H1 (cell line): ENCODE measurements at regions not wholly inside any gene's neighbourhood (a gene's known extent, or its start where the extent isn't known, plus 50 kb on each side); places are given as distances from the start of the nearest gene placed in this dataset.

ENCODE experiments used
- CTCF ChIA-PET: fragments of 300-600 bp; sonication (Branson Sonifier 250); formaldehyde crosslinking; loops from one replicate; lab custom pipeline; 2021; ENCODE audit not compliant: partially characterized antibody; lab: Charles Lee
- POLR2A ChIA-PET: fragments of 300-600 bp; sonication (Branson Sonifier 250); formaldehyde crosslinking; loops from one replicate; lab custom pipeline; 2021; ENCODE audit warnings: inconsistent platforms; ENCODE audit not compliant: partially characterized antibody; lab: Charles Lee
- DNase-seq, 2 experiments: peaks; one replicate each; pipeline versions ENCODE4 v3.0.0 to v3.0.0-alpha.2; 2010 to 2022; ENCODE audit warnings: low spot score in 2 of 2, low read depth in 1 of 2, mixed read lengths in 1 of 2
- FAIRE-seq: peaks from 2 replicates; lab custom pipeline; 2011; peaks lifted over from hg19 to GRCh38; lab: Jason Lieb, UNC
- H2AFZ ChIP-seq: 2 replicates; pipeline ENCODE4 v1.8.1; 2012; ENCODE audit warnings: low read length, inconsistent platforms
- H2AK5ac ChIP-seq: 2 replicates; pipeline ENCODE4 v1.6.1; 2013; ENCODE audit warnings: low read depth, low read length
- H2BK120ac ChIP-seq: replicated peaks from 2 replicates; pipeline ENCODE3; 2013; ENCODE audit warnings: low read depth, low read length, inconsistent platforms
- H2BK12ac ChIP-seq: 2 replicates; pipeline ENCODE4 v1.6.1; 2013; ENCODE audit warnings: low read depth, low read length
- H2BK15ac ChIP-seq: 2 replicates; pipeline ENCODE4 v1.6.1; 2013; ENCODE audit warnings: low read length
- H2BK20ac ChIP-seq: 2 replicates; pipeline ENCODE4 v1.6.1; 2013; ENCODE audit warnings: low read length
- H2BK5ac ChIP-seq: 2 replicates; pipeline ENCODE4 v1.6.1; 2013; ENCODE audit warnings: low read depth, low read length
- H3K14ac ChIP-seq: 2 replicates; pipeline ENCODE4 v1.6.1; 2013; ENCODE audit warnings: inconsistent platforms; ENCODE audit not compliant: insufficient read length
- H3K18ac ChIP-seq: 2 replicates; pipeline ENCODE4 v1.6.1; 2013; ENCODE audit warnings: low read length; ENCODE audit errors: extremely low read depth
- H3K23ac ChIP-seq: 2 replicates; pipeline ENCODE4 v1.6.1; 2013; ENCODE audit warnings: inconsistent platforms; ENCODE audit not compliant: insufficient read length
- H3K23me2 ChIP-seq: 2 replicates; pipeline ENCODE4 v1.6.1; 2013; ENCODE audit warnings: low read depth, low read length
- H3K27ac ChIP-seq: 2 replicates; pipeline ENCODE4 v1.6.1; 2011; ENCODE audit warnings: low read depth, low read length, inconsistent platforms
- H3K27me3 ChIP-seq, 4 experiments: replicated peaks in 1 of 4; 1 replicate in 1 of 4; 2 replicates in 3 of 4; pipeline versions ENCODE4 v1.6.1 to v1.8.1; 2011 to 2013; ENCODE audit warnings: low read length in 3 of 4, mild to moderate bottlenecking in 3 of 4, inconsistent platforms in 2 of 4, mixed read lengths in 2 of 4, moderate library complexity in 1 of 4; ENCODE audit not compliant: control insufficient read depth in 3 of 4, insufficient read depth in 3 of 4; ENCODE audit errors: extremely low read depth in 1 of 4
- H3K36me3 ChIP-seq, 4 experiments: 2 replicates each; pipeline versions ENCODE4 v1.6.1 to v1.8.1; 2011 to 2013; ENCODE audit warnings: mild to moderate bottlenecking in 4 of 4, low read length in 3 of 4, moderate library complexity in 2 of 4, control low read depth in 1 of 4, inconsistent platforms in 1 of 4; ENCODE audit not compliant: insufficient read depth in 4 of 4, control insufficient read depth in 2 of 4
- H3K4ac ChIP-seq: replicated peaks from 2 replicates; pipeline ENCODE3; 2013; ENCODE audit warnings: low read length, low read depth, mixed read lengths, inconsistent platforms; ENCODE audit not compliant: insufficient read length
- H3K4me1 ChIP-seq, 4 experiments: replicated peaks in 1 of 4; 1 replicate in 1 of 4; 2 replicates in 3 of 4; pipeline versions ENCODE4 v1.6.1 to v1.8.1; 2011 to 2013; ENCODE audit warnings: low read length in 3 of 4, inconsistent platforms in 2 of 4, mixed read lengths in 1 of 4; ENCODE audit not compliant: insufficient read depth in 4 of 4, control insufficient read depth in 3 of 4
- H3K4me2 ChIP-seq, 2 experiments: 2 replicates each; pipeline versions ENCODE4 v1.6.1 to v1.8.1; 2011 to 2013; ENCODE audit warnings: low read depth in 2 of 2, low read length in 2 of 2, control low read depth in 1 of 2, inconsistent platforms in 1 of 2, mild to moderate bottlenecking in 1 of 2; ENCODE audit not compliant: insufficient read depth in 1 of 2
- H3K4me3 ChIP-seq, 4 experiments: fragments of 200-600, 300-600 bp in 1 of 4; sonication (generic), shearing (Covaris generic), sonication (Bioruptor Twin) in 1 of 4; 2 replicates each; pipeline versions ENCODE4 v1.5.1 to v1.8.1; 2011 to 2016; ENCODE audit warnings: low read length in 4 of 4, low read depth in 3 of 4, control low read depth in 2 of 4, inconsistent platforms in 2 of 4, mild to moderate bottlenecking in 2 of 4, mixed read lengths in 1 of 4, moderate library complexity in 1 of 4; ENCODE audit not compliant: insufficient read depth in 2 of 4; ENCODE audit errors: extremely low read depth in 1 of 4
- H3K56ac ChIP-seq: replicated peaks from 2 replicates; pipeline ENCODE3; 2013; ENCODE audit warnings: low read depth, mild to moderate bottlenecking, mixed read lengths, low read length, inconsistent platforms; ENCODE audit not compliant: insufficient read length
- H3K79me1 ChIP-seq: 2 replicates; pipeline ENCODE4 v1.6.1; 2013; ENCODE audit warnings: low read depth, low read length, control low read depth
- H3K79me2 ChIP-seq, 2 experiments: 2 replicates each; pipeline versions ENCODE4 v1.6.1 to v1.8.1; 2012 to 2013; ENCODE audit warnings: low read length in 2 of 2, mild to moderate bottlenecking in 2 of 2, inconsistent platforms in 1 of 2; ENCODE audit not compliant: insufficient read depth in 2 of 2, control insufficient read depth in 1 of 2
- H3K9ac ChIP-seq, 4 experiments: replicated peaks in 1 of 4; 1 replicate in 1 of 4; 2 replicates in 3 of 4; pipeline versions ENCODE4 v1.6.1 to v1.8.1; 2011 to 2013; ENCODE audit warnings: low read depth in 3 of 4, low read length in 3 of 4, control low read depth in 2 of 4, mild to moderate bottlenecking in 2 of 4, moderate library complexity in 2 of 4, inconsistent platforms in 1 of 4; ENCODE audit errors: extremely low read depth in 1 of 4
- H3K9me3 ChIP-seq, 2 experiments: 2 replicates each; pipeline versions ENCODE4 v1.6.1 to v1.8.1; 2012 to 2013; ENCODE audit warnings: mild to moderate bottlenecking in 2 of 2, moderate library complexity in 2 of 2, control low read depth in 1 of 2, inconsistent platforms in 1 of 2, low read depth in 1 of 2, low read length in 1 of 2, mixed read lengths in 1 of 2; ENCODE audit not compliant: insufficient read depth in 2 of 2
- H4K20me1 ChIP-seq, 2 experiments: replicated peaks in 1 of 2; 2 replicates each; pipeline versions ENCODE3 to v1.8.1; 2011 to 2013; ENCODE audit warnings: inconsistent platforms in 2 of 2, low read length in 2 of 2, mild to moderate bottlenecking in 1 of 2; ENCODE audit not compliant: insufficient read depth in 2 of 2, control insufficient read depth in 1 of 2
- H4K5ac ChIP-seq: 2 replicates; pipeline ENCODE4 v1.6.1; 2013; ENCODE audit warnings: low read length, low read depth, mixed read lengths, inconsistent platforms; ENCODE audit not compliant: insufficient read length
- H4K8ac ChIP-seq: 2 replicates; pipeline ENCODE4 v1.8.0; 2013; ENCODE audit warnings: mild to moderate bottlenecking, moderate library complexity, low read length, inconsistent platforms; ENCODE audit not compliant: insufficient read depth; ENCODE audit errors: extremely low read depth
- H4K91ac ChIP-seq: replicated peaks from 2 replicates; pipeline ENCODE3; 2013; ENCODE audit warnings: low read length, mixed read lengths, inconsistent platforms; ENCODE audit not compliant: insufficient read length
- ASH2L ChIP-seq: fragments of 200-600, 300-600 bp; sonication (generic); IDR thresholded peaks from one replicate; pipeline ENCODE4 v1.7.1; 2017; ENCODE audit warnings: low read length
- BACH1 ChIP-seq: IDR thresholded peaks from 2 replicates; pipeline ENCODE4 v1.6.1; 2012; ENCODE audit warnings: low read length, improper control_type of control experiment
- CBX8 ChIP-seq: fragments of 300-800, 300-1000 bp; sonication (generic); IDR thresholded peaks from 2 replicates; pipeline ENCODE4 v1.7.1; 2016; ENCODE audit warnings: low read depth, low read length, borderline replicate concordance
- CHD1 ChIP-seq: IDR thresholded peaks from 2 replicates; pipeline ENCODE4 v1.6.1; 2012; ENCODE audit warnings: low read depth, low read length, improper control_type of control experiment
- EZH2 ChIP-seq: fragments of 200-600 bp; sonication (generic); IDR thresholded peaks from 2 replicates; pipeline ENCODE4 v1.7.1; 2012; ENCODE audit warnings: low read depth, mild to moderate bottlenecking, moderate library complexity, low read length, inconsistent platforms; ENCODE audit not compliant: severe bottlenecking
- FOSL1 ChIP-seq: IDR thresholded peaks from 2 replicates; pipeline ENCODE4 v1.6.1; 2011; ENCODE audit warnings: mild to moderate bottlenecking, low read depth, low read length, moderate library complexity; ENCODE audit not compliant: insufficient read depth
- GABPA ChIP-seq: IDR thresholded peaks from 2 replicates; pipeline ENCODE4 v1.6.1; 2011; ENCODE audit warnings: mild to moderate bottlenecking, low read length, moderate library complexity, borderline replicate concordance; ENCODE audit not compliant: insufficient read depth
- HDAC6 ChIP-seq: IDR thresholded peaks from one replicate; pipeline ENCODE4 v1.7.1; 2012; ENCODE audit warnings: low read depth, mild to moderate bottlenecking, inconsistent platforms, low read length, moderate library complexity
- POLR2AphosphoS5 ChIP-seq: IDR thresholded peaks from 2 replicates; pipeline ENCODE4 v1.6.1; 2011; ENCODE audit warnings: low read depth, low read length
- RNF2 ChIP-seq: fragments of 200-900, 300-1000 bp; sonication (generic); IDR thresholded peaks from 2 replicates; pipeline ENCODE4 v1.7.1; 2016; ENCODE audit warnings: borderline replicate concordance, low read depth, mild to moderate bottlenecking, antibody characterized with exemption, low read length; ENCODE audit not compliant: poor library complexity, severe bottlenecking; ENCODE audit errors: missing control alignments
- SAP30 ChIP-seq: fragments of 300-600 bp; sonication (generic); IDR thresholded peaks from 2 replicates; pipeline ENCODE4 v1.7.1; 2012; ENCODE audit warnings: low read length, moderate library complexity, mild to moderate bottlenecking, inconsistent platforms; ENCODE audit not compliant: insufficient read depth, insufficient replicate concordance
- SP4 ChIP-seq: IDR thresholded peaks from 2 replicates; pipeline ENCODE4 v1.6.1; 2012; ENCODE audit warnings: low read length, inconsistent platforms
- TBP ChIP-seq: IDR thresholded peaks from 2 replicates; pipeline ENCODE4 v1.6.1; 2011; ENCODE audit warnings: low read depth, low read length, improper control_type of control experiment
- TEAD4 ChIP-seq: IDR thresholded peaks from 2 replicates; pipeline ENCODE4 v1.6.1; 2012; ENCODE audit warnings: low read depth, low read length, inconsistent platforms, mixed read lengths
- WGBS, 2 experiments: shearing (Covaris generic) in 1 of 2; methylation state at CpG; one replicate each; pipeline versions ENCODE4 v1.1.6 to v1.1.7; 2013 to 2015; ENCODE audit warnings: low lambda C conversion rate in 2 of 2, mixed read lengths in 2 of 2, inconsistent platforms in 1 of 2, low coverage in 1 of 2, missing lambda C conversion rate in 1 of 2; ENCODE audit not compliant: insufficient replicate concordance in 2 of 2, insufficient coverage in 1 of 2, insufficient read length in 1 of 2; ENCODE audit errors: extremely low coverage in 1 of 2, missing lambda C conversion rate in 1 of 2; 5-methylcytosine and 5-hydroxymethylcytosine counted together
- TF ChIP-seq, protein P1 (sequence below): IDR thresholded peaks from 2 replicates; pipeline ENCODE4 v1.6.1; 2012; ENCODE audit warnings: inconsistent platforms

DNA sequence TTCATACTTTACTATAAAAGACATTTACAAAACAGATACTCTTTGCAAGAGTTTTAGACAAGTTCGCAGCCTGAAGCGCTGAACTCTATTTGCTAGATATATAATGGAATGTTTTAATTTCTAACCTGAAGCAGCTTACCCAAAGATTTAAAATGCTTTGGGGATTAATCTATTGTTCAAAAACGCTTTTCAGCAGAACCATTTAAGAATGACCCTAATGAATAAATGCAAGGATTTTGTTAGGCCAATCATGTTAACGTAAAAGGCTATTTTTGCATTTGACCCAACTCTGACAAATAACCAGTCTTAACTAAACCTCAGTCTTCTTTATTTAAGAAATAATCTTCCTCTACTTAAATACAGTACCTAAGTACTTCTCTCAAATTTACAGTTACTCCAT lies 406.7 kb upstream of the POT1 start:
- Histone ChIP-seq H3K79me1 (no peaks in the 10 kb centered on the region), H4K8ac (no peak overlapping the region), H2BK5ac (no peak overlapping the region), H3K4me2 (no peak overlapping the region), H2AFZ (no peak overlapping the region), H3K27me3 (no peaks in the 10 kb centered on the region), H2BK15ac (no peak overlapping the region), H4K91ac (no peak overlapping the region), H2BK12ac (no peak overlapping the region), H3K4ac (no peak overlapping the region), H3K18ac (no peak overlapping the region), H3K23ac (no peak overlapping the region), H3K9me3 (no peaks in the 10 kb centered on the region), H3K14ac (no peak overlapping the region), H4K20me1 (no peaks in the 10 kb centered on the region), H2AK5ac (no peak overlapping the region), H3K27ac (no peak overlapping the region), H2BK20ac (no peak overlapping the region), H3K36me3 (no peaks in the 10 kb centered on the region), H3K56ac (no peak overlapping the region), H3K4me3 (no peak overlapping the region), H4K5ac (no peak overlapping the region), H3K79me2 (no peaks in the 10 kb centered on the region), H3K9ac (no peak overlapping the region), H3K23me2 (no peaks in the 10 kb centered on the region; the same call in 1 of the 2 replicates), H3K4me1 (no peaks in the 10 kb centered on the region), H2BK120ac (no peak overlapping the region)
- FAIRE-seq (no peak), DNase-seq (no peak)
- ChIA-PET CTCF (no interaction called here), POLR2A (no interaction called here)
- WGBS, 2 experiments: 72% methylated on average over 4 of the region's 4 CpGs; no CpG with 5 or more reads in 1 of the 2 experiments
- TF ChIP-seq HDAC6 (no peak), ASH2L (no peak), FOSL1 (no peak), EZH2 (no peak), RNF2 (no peak), BACH1 (no peak), POLR2AphosphoS5 (no peak), TEAD4 (no peak), CBX8 (no peak), SP4 (no peak), CHD1 (no peak), SAP30 (no peak), TBP (no peak), GABPA (no peak)
- TF ChIP-seq, protein P1, sequence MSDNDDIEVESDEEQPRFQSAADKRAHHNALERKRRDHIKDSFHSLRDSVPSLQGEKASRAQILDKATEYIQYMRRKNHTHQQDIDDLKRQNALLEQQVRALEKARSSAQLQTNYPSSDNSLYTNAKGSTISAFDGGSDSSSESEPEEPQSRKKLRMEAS: no peak
